Keratinocyte (primary cell): ENCODE measurements at regions not wholly inside any gene's neighbourhood (a gene's known extent, or its start where the extent isn't known, plus 50 kb on each side); places are given as distances from the start of the nearest gene placed in this dataset.

Source experiments
- DNase-seq: peaks from one replicate; pipeline ENCODE4 v3.0.0-alpha.2; 2011; ENCODE audit warnings: low read depth, missing footprints, low spot score
- FAIRE-seq: peaks from 2 replicates; lab custom pipeline; 2011; peaks lifted over from hg19 to GRCh38; lab: Jason Lieb, UNC
- H2AFZ ChIP-seq: 2 replicates; pipeline ENCODE4 v1.6.0; 2012; ENCODE audit warnings: low read length, control low read depth, inconsistent platforms; ENCODE audit not compliant: control insufficient read depth
- H3K27ac ChIP-seq: 2 replicates; pipeline ENCODE4 v1.5.1; 2011; ENCODE audit warnings: low read length; ENCODE audit not compliant: control insufficient read depth, insufficient read depth
- H3K27me3 ChIP-seq: 3 replicates; pipeline ENCODE4 v1.6.0; 2011; ENCODE audit warnings: low read length; ENCODE audit not compliant: control insufficient read depth, insufficient read depth; ENCODE audit errors: extremely low read depth
- H3K36me3 ChIP-seq, 2 experiments: 2 replicates in 1 of 2; 3 replicates in 1 of 2; pipeline ENCODE4 v1.5.1; 2011; ENCODE audit warnings: low read length in 2 of 2, mild to moderate bottlenecking in 1 of 2; ENCODE audit not compliant: control insufficient read depth in 2 of 2, insufficient read depth in 2 of 2; ENCODE audit errors: extremely low read depth in 1 of 2
- H3K4me1 ChIP-seq: 3 replicates; pipeline ENCODE4 v1.5.1; 2011; ENCODE audit warnings: low read length; ENCODE audit not compliant: control insufficient read depth, insufficient read depth; ENCODE audit errors: extremely low read depth
- H3K4me2 ChIP-seq: 3 replicates; pipeline ENCODE4 v1.6.0; 2011; ENCODE audit warnings: low read depth, low read length; ENCODE audit not compliant: control insufficient read depth, insufficient read depth; ENCODE audit errors: extremely low read depth
- H3K4me3 ChIP-seq, 3 experiments: fragments of 200-600 bp in 1 of 3; sonication (generic) in 1 of 3; 2 replicates in 2 of 3; 3 replicates in 1 of 3; pipeline ENCODE4 v1.5.1; 2011 to 2016; ENCODE audit warnings: low read length in 3 of 3, mild to moderate bottlenecking in 3 of 3, control low read depth in 2 of 3, inconsistent platforms in 1 of 3, low read depth in 1 of 3, mixed read lengths in 1 of 3, mixed run types in 1 of 3, moderate library complexity in 1 of 3; ENCODE audit not compliant: control insufficient read depth in 2 of 3, insufficient read depth in 2 of 3; ENCODE audit errors: extremely low read depth in 1 of 3
- H3K79me2 ChIP-seq: 2 replicates; pipeline ENCODE4 v1.6.0; 2012; ENCODE audit warnings: low read length; ENCODE audit not compliant: control insufficient read depth, insufficient read depth
- H3K9ac ChIP-seq: 3 replicates; pipeline ENCODE4 v1.6.0; 2011; ENCODE audit warnings: low read length; ENCODE audit not compliant: control insufficient read depth, insufficient read depth; ENCODE audit errors: extremely low read depth
- H3K9me1 ChIP-seq: 3 replicates; pipeline ENCODE4 v1.6.0; 2011; ENCODE audit warnings: low read length; ENCODE audit not compliant: control insufficient read depth, insufficient read depth; ENCODE audit errors: extremely low read depth
- H3K9me3 ChIP-seq: 2 replicates; pipeline ENCODE4 v1.5.1; 2012; ENCODE audit warnings: low read depth, low read length; ENCODE audit not compliant: control insufficient read depth
- H4K20me1 ChIP-seq: 3 replicates; pipeline ENCODE4 v1.6.0; 2011; ENCODE audit warnings: low read length; ENCODE audit not compliant: control insufficient read depth, insufficient read depth; ENCODE audit errors: extremely low read depth
- EZH2 ChIP-seq: IDR thresholded peaks from one replicate; pipeline ENCODE4 v1.6.1; 2012; ENCODE audit warnings: inconsistent platforms, mild to moderate bottlenecking, low read length, moderate library complexity
- dilution Hi-C: fragments of 300-500 bp; cut with MboI; formaldehyde crosslinking; loops from one replicate; pipeline ENCODE4 v1.7.0; 2020; ENCODE audit warnings: low sequenced_read_pairs; ENCODE audit not compliant: extremely low pct_ligation_motif_present
- TF ChIP-seq, protein P1 (sequence below), 3 experiments: IDR thresholded peaks in 1 of 3; conservative IDR thresholded peaks in 1 of 3; optimal IDR thresholded peaks in 1 of 3; 2 replicates in 2 of 3; 3 replicates in 1 of 3; pipeline versions ENCODE3 to v1.5.1; 2011; ENCODE audit warnings: low read length in 3 of 3, mild to moderate bottlenecking in 3 of 3, moderate library complexity in 2 of 3, control low read depth in 1 of 3, inconsistent platforms in 1 of 3; ENCODE audit not compliant: insufficient read depth in 2 of 3; ENCODE audit errors: extremely low read depth in 1 of 3

DNA sequence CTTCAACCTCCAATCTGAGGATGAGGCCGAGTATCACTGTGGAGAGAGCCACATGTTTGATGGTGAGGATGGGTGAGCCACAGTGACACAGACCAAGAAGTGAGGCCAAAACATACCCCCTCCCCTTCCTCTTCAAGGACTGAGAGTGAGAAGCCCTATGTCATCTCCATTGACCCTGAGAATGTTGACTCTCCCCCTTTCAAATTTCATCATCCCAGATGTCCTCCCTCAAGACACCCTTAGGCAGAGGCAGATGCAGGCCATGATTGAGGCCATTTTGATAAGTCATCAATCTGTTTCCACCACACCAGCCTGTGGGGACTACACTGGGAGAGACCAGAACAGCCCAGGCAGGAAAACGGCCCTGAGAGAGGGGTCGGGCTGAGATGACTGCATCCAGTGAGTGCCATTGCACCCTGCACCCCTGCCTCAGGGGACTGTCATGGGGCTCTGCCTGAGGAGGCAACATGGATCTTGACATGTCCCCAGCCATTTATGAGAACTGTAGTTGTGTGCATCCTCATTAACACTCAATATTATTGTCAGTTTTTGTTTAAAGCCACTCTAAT, 84.2 kb upstream of the IGLL5 start:
- no peak for TF ChIP-seq EZH2
- TF ChIP-seq, protein P1, sequence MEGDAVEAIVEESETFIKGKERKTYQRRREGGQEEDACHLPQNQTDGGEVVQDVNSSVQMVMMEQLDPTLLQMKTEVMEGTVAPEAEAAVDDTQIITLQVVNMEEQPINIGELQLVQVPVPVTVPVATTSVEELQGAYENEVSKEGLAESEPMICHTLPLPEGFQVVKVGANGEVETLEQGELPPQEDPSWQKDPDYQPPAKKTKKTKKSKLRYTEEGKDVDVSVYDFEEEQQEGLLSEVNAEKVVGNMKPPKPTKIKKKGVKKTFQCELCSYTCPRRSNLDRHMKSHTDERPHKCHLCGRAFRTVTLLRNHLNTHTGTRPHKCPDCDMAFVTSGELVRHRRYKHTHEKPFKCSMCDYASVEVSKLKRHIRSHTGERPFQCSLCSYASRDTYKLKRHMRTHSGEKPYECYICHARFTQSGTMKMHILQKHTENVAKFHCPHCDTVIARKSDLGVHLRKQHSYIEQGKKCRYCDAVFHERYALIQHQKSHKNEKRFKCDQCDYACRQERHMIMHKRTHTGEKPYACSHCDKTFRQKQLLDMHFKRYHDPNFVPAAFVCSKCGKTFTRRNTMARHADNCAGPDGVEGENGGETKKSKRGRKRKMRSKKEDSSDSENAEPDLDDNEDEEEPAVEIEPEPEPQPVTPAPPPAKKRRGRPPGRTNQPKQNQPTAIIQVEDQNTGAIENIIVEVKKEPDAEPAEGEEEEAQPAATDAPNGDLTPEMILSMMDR (optimal IDR thresholded peaks at IDR 0.05 in 1 of 3, IDR thresholded peaks at IDR 0.05 in 1 of 3, conservative IDR thresholded peaks at IDR 0.05 in 1 of 3; ENCODE audit: extremely low read depth in 1 of 3, insufficient read depth in 2 of 3, low read length in 3 of 3) = no peak
- no peak overlapping the region for H3K4me3 ChIP-seq
- H3K27me3 ChIP-seq = peaks cover 4% of the 10 kb centered on the region
- H4K20me1 ChIP-seq = no peaks in the 10 kb centered on the region
- no peak overlapping the region for H3K4me2 ChIP-seq
- no peak overlapping the region for H2AFZ ChIP-seq
- no peak for FAIRE-seq
- no peaks in the 10 kb centered on the region for H3K9me3 ChIP-seq
- no peaks in the 10 kb centered on the region for H3K79me2 ChIP-seq
- H3K36me3 ChIP-seq = no peaks in the 10 kb centered on the region
- H3K4me1 ChIP-seq = no peaks in the 10 kb centered on the region
- DNase-seq = no peak
- no peak overlapping the region for H3K9ac ChIP-seq
- H3K27ac ChIP-seq = no peak overlapping the region
- dilution Hi-C loops = no loop called here
- H3K9me1 ChIP-seq = no peaks in the 10 kb centered on the region

DNA sequence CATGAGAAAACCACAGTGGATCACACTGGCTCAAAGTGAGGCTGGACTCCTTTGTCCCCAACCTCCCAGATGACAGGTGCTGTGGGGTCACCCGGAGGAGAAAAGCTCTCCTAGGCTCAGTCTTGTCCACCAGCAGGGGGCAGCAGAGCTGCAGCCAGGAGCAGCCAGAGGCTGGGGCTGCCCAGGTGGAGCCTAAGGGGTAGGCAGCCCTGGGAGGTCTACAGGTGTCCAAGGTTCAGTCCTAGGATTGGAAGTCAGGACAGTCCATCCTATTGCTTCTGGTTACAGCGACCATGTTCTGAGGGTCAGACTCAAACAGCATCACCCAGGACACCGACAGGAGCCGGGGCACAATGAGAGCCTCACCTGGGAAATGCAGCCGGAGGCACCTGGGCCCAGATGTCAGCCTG, 77.6 kb upstream of the IGLL5 start:
- no peak overlapping the region for H2AFZ ChIP-seq
- H3K36me3 ChIP-seq = no peaks in the 10 kb centered on the region
- DNase-seq (no peak), FAIRE-seq (no peak)
- H3K79me2 ChIP-seq = no peaks in the 10 kb centered on the region
- no peaks in the 10 kb centered on the region for H4K20me1 ChIP-seq
- peaks cover 4% of the 10 kb centered on the region for H3K27me3 ChIP-seq
- dilution Hi-C loops = no loop called here
- no peak overlapping the region for H3K4me3 ChIP-seq
- H3K4me1 ChIP-seq = no peaks in the 10 kb centered on the region
- no peaks in the 10 kb centered on the region for H3K9me1 ChIP-seq
- H3K4me2 ChIP-seq = no peak overlapping the region
- TF ChIP-seq, protein P1 (optimal IDR thresholded peaks at IDR 0.05 in 1 of 3, IDR thresholded peaks at IDR 0.05 in 1 of 3, conservative IDR thresholded peaks at IDR 0.05 in 1 of 3; ENCODE audit: extremely low read depth in 1 of 3, insufficient read depth in 2 of 3, low read length in 3 of 3) = peak; percentile 58 to 96 (median 62)
- TF ChIP-seq EZH2 = no peak
- no peaks in the 10 kb centered on the region for H3K9me3 ChIP-seq
- H3K9ac ChIP-seq = no peak overlapping the region
- no peak overlapping the region for H3K27ac ChIP-seq
